Hepatocyte (in vitro differentiated cells): ENCODE measurements at regions not wholly inside any gene's neighbourhood (a gene's known extent, or its start where the extent isn't known, plus 50 kb on each side); places are given as distances from the start of the nearest gene placed in this dataset.
A peak's percentile ranks its signal among the peaks of the same experiment; 100 is the strongest.
"Not testable (repeated sequence)": the region's sequence is repeated elsewhere in the genome, so short reads cannot be mapped to it uniquely, and the experiment has no call there.

Experiments used
- DNase-seq: peaks from one replicate; pipeline ENCODE4 v3.0.0-alpha.2; 2016; ENCODE audit warnings: low spot score
- H2AFZ ChIP-seq: fragments of 200-600 bp; sonication (generic); 2 replicates; pipeline ENCODE4 v1.6.0; 2016; ENCODE audit warnings: antibody characterized with exemption, mild to moderate bottlenecking
- H3K27ac ChIP-seq: fragments of 200-600 bp; sonication (generic); 2 replicates; pipeline ENCODE4 v1.5.1; 2016; ENCODE audit warnings: mild to moderate bottlenecking
- H3K27me3 ChIP-seq: fragments of 200-600 bp; sonication (generic); 2 replicates; pipeline ENCODE4 v1.6.1; 2016
- H3K36me3 ChIP-seq: fragments of 200-600 bp; sonication (generic); replicated peaks from 2 replicates; pipeline ENCODE4 v1.5.1; 2016; ENCODE audit warnings: low read depth; ENCODE audit not compliant: insufficient read depth
- H3K4me1 ChIP-seq: fragments of 200-600 bp; sonication (generic); 2 replicates; pipeline ENCODE4 v1.5.1; 2016; ENCODE audit warnings: mild to moderate bottlenecking, moderate library complexity; ENCODE audit not compliant: insufficient read depth
- H3K4me2 ChIP-seq: fragments of 200-600 bp; sonication (generic); 2 replicates; pipeline ENCODE4 v1.6.0; 2016
- H3K4me3 ChIP-seq: fragments of 200-600 bp; sonication (generic); 2 replicates; pipeline ENCODE4 v1.5.1; 2016; ENCODE audit warnings: mild to moderate bottlenecking
- H3K79me2 ChIP-seq: fragments of 200-600 bp; sonication (generic); 2 replicates; pipeline ENCODE4 v1.6.0; 2017; ENCODE audit warnings: mild to moderate bottlenecking
- H3K9me2 ChIP-seq: fragments of 200-600 bp; sonication (generic); replicated peaks from 2 replicates; pipeline ENCODE4 v1.6.0; 2017; ENCODE audit warnings: mild to moderate bottlenecking; ENCODE audit not compliant: insufficient read depth
- H3K9me3 ChIP-seq: fragments of 200-600 bp; sonication (generic); 2 replicates; pipeline ENCODE4 v1.5.1; 2016; ENCODE audit warnings: low read depth, mild to moderate bottlenecking
- H4K20me1 ChIP-seq: fragments of 200-600 bp; sonication (generic); 2 replicates; pipeline ENCODE4 v1.6.0; 2016; ENCODE audit warnings: mild to moderate bottlenecking; ENCODE audit not compliant: insufficient read depth, poor library complexity, severe bottlenecking
- CTCF ChIP-seq: fragments of 200-600 bp; sonication (generic); IDR thresholded peaks from 2 replicates; pipeline ENCODE4 v1.5.1; 2016; ENCODE audit warnings: antibody characterized with exemption, mild to moderate bottlenecking; ENCODE audit not compliant: poor library complexity
- EZH2 ChIP-seq: fragments of 200-600 bp; sonication (generic); IDR thresholded peaks from 2 replicates; pipeline ENCODE4 v1.6.1; 2016; ENCODE audit warnings: antibody characterized with exemption, mild to moderate bottlenecking, borderline replicate concordance
- EZH2phosphoT487 ChIP-seq: fragments of 200-600 bp; sonication (generic); IDR thresholded peaks from one replicate; pipeline ENCODE4 v1.6.1; 2018; ENCODE audit warnings: antibody characterized with exemption, mild to moderate bottlenecking, low read depth, moderate library complexity; ENCODE audit not compliant: unreplicated experiment, severe bottlenecking
- WGBS: methylation state at CpG from one replicate; pipeline ENCODE4 v1.1.6; 2016; ENCODE audit warnings: low lambda C conversion rate; ENCODE audit errors: missing lambda C conversion rate; 5-methylcytosine and 5-hydroxymethylcytosine counted together

DNA sequence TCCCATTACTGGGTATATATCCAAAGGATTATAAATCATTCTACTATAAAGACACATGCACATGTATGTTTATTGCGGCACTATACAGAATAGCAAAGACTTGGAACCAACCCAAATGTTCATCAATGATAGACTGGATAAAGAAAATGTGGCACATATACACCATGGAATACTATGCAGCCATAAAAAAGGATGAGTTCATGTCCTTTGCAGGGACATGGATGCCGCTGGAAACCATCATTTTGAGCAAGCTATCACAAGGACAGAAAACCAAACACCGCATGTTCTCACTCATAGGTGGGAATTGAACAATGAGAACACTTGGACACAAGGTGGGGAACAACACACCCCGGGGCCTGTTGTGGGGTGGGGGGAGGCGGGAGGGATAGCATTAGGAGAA, 57.0 kb upstream of the NEUROD1 start:
- H3K4me2 ChIP-seq, DNase-seq, H3K27me3 ChIP-seq, H3K9me2 ChIP-seq, H2AFZ ChIP-seq, H3K4me1 ChIP-seq, H4K20me1 ChIP-seq, H3K9me3 ChIP-seq, H3K4me3 ChIP-seq, H3K36me3 ChIP-seq, H3K27ac ChIP-seq, H3K79me2 ChIP-seq: not testable (repeated sequence)
- 69% methylated on average over 4 of the region's 5 CpGs for WGBS

DNA sequence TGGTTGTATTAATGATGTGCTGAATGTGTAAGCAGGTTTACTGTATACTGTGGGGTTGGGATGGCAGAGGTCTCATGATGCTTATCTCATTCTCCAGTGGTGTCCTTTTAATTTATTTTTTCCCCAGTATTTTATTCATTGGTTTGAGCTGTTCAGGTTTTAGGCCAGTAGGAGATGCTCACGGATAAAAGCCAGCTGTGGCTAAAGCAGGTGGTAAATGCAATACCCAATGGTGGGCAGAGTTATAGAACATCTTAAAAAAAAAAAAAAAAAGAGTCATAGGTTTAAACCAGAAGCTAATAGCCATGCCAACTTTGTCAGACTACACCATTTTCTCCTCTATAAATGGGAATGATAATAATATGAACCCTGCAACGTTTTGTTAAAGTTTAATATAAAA, 57.8 kb upstream of the NEUROD1 start:
- no peak overlapping the region for H2AFZ ChIP-seq
- H3K4me1 ChIP-seq, result no peaks in the 10 kb centered on the region
- no peak overlapping the region for H3K27ac ChIP-seq
- WGBS, result 37% methylated on average over 2 of the region's 2 CpGs
- no peaks in the 10 kb centered on the region for H3K79me2 ChIP-seq
- no peaks in the 10 kb centered on the region for H3K9me3 ChIP-seq
- no peaks in the 10 kb centered on the region for H3K27me3 ChIP-seq
- no peaks in the 10 kb centered on the region for H3K36me3 ChIP-seq
- H3K9me2 ChIP-seq, result no peaks in the 10 kb centered on the region
- H3K4me2 ChIP-seq, result no peak overlapping the region
- TF ChIP-seq EZH2phosphoT487 (no peak), EZH2 (no peak), CTCF (no peak)
- no peak overlapping the region for H3K4me3 ChIP-seq
- DNase-seq, result no peak
- no peaks in the 10 kb centered on the region for H4K20me1 ChIP-seq

DNA sequence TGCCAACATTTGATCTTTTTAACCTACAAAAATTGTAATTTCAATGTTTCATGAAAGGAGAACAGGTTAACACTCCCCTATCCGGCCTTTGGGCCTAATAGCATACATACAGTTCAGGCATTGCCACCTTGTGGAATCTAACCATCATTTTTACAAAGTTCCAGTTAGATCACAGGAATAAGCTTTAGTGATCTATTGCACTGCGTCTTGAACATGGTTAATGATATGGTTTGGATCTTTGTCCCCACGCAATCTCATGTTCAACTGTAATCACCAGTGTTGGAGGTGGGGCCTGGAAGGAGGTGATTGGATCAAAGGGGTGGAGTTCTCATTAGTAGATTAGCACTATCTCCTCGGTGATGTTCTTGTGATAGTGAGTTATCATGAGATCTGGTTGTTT, 58.2 kb upstream of the NEUROD1 start:
- Histone ChIP-seq H3K4me1 (no peaks in the 10 kb centered on the region), H3K9me2 (no peaks in the 10 kb centered on the region), H2AFZ (no peak overlapping the region), H3K79me2 (no peaks in the 10 kb centered on the region), H3K4me2 (no peak overlapping the region), H3K9me3 (no peaks in the 10 kb centered on the region), H4K20me1 (no peaks in the 10 kb centered on the region), H3K27me3 (no peaks in the 10 kb centered on the region), H3K36me3 (no peaks in the 10 kb centered on the region), H3K27ac (no peak overlapping the region), H3K4me3 (no peak overlapping the region)
- 65% methylated on average over 4 of the region's 4 CpGs for WGBS
- TF ChIP-seq EZH2phosphoT487 (no peak), CTCF (peak; percentile 15), EZH2 (no peak)
- no peak for DNase-seq

DNA sequence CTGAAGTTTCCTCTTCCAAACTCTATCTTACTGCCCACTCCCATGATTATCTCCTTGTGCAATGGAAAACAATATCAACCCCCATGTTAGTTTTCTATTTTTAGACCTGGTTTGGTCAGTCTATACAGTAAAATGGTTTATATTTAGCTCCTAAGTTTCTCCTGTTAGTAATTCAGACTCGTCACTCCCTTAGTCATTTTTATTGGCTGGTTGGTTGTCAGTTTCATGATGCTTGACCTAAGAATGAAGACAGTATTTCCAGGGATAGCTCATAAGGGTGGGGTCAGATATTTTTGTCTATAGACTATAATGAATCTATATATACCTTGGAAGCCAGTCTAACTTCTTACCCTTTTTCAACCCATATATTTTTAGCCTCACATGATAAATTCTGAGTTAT, 61.4 kb upstream of the NEUROD1 start:
- H3K9me3 ChIP-seq, result no peaks in the 10 kb centered on the region
- H3K27ac ChIP-seq, result no peak overlapping the region
- H3K79me2 ChIP-seq, result no peaks in the 10 kb centered on the region
- no peaks in the 10 kb centered on the region for H3K27me3 ChIP-seq
- H3K4me1 ChIP-seq, result no peaks in the 10 kb centered on the region
- H3K36me3 ChIP-seq, result no peaks in the 10 kb centered on the region
- H2AFZ ChIP-seq, result no peak overlapping the region
- TF ChIP-seq EZH2phosphoT487, result no peak
- no peak for TF ChIP-seq CTCF
- TF ChIP-seq EZH2, result no peak
- no peaks in the 10 kb centered on the region for H4K20me1 ChIP-seq
- 69% methylated on average over 1 of the region's 1 CpG for WGBS
- H3K4me2 ChIP-seq, result no peak overlapping the region
- no peak for DNase-seq
- no peaks in the 10 kb centered on the region for H3K9me2 ChIP-seq
- H3K4me3 ChIP-seq, result no peak overlapping the region
